ENCODE measurements at regions not wholly inside any gene's neighbourhood (a gene's known extent, or its start where the extent isn't known, plus 50 kb on each side); places are given as distances from the start of the nearest gene placed in this dataset.
"Not testable (repeated sequence)": the region's sequence is repeated elsewhere in the genome, so short reads cannot be mapped to it uniquely, and the experiment has no call there.

DNA sequence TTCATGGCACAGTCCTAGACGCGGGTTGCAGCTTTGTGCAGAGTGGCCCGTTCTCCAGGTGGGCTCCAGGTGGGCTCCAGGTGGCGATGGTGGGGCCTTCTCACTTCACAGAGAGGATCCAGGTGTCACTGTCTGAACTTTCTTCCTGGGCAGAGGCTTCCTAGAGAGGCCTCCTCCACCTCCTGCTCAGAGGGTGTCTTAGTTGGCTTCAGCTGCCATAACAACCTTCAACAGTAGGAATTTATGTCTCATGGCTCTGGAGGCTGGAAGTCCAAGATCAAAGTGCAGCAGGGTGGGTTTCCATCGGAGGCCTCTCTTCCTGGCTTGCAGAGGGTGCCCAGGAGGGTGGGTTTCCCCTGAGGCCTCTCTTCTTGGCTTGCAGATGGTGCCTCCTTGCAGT, 125.1 kb downstream of the GLRX3 start:
- FAIRE-seq, result no peak
- DNase-seq (ENCODE audit: low spot score), result no peak

DNA sequence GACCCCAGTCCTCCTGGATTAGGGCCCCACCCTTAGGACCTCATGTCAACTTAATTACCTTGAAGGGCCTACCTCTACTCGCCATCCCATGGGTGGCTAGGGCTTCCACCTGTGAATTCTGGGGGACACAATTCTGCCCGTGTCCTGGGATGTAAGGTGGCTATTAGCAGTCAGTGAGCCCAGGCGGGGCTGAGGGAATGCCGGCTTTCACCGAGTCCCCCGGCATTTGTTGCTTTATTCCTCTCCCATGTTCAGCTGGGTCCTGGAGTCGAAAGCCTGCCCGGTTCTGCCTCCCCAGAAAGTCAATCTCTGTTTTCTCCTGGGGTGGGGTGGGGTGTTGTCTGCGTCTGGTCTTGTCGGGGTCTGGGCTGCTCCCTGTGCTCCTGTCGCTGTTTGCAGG, 125.6 kb downstream of the GLRX3 start:
- FAIRE-seq (no peak), DNase-seq (ENCODE audit: low spot score) (no peak)

DNA sequence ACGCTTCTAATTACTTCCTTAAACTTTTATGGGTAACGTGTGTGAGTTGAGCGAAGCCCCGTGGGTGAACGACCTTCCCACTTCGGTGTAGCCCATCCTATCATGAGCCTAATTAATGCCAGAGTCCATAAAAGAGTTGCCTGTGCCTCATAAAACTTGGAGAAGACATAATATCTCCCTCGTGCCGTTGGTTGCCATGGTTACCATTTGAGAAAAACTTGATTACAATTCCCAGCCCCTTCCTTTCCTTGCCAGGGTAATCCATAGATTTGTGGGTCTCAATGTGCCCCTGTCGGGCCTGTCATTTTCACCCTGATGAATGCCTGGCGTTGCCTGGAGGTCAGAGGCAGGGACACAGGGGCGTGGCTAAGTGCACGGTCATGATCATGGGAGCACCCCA, 127.1 kb downstream of the GLRX3 start:
- FAIRE-seq, result no peak
- DNase-seq (ENCODE audit: low spot score), result no peak

DNA sequence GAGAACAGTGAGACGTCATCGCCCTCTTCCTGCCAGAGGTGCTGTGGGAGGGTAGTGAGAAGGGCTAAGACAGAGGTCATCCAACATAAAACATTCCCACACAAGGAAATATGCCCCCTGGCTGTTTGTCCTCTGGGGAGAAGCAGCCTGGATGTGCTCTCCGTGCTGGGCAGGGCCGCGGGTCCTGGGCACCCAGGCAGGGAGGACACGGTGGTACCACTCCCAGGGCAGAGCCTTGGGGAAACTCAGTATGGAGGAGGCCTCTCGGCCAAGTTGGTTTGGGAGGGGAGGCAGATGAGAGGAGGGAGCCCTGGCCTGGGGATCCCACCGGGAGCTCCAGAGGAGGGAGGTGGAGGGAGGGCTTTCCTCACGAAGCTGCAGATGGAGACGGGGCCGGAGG, 129.4 kb downstream of the GLRX3 start:
- no peak for FAIRE-seq
- no peak for DNase-seq (ENCODE audit: low spot score)

DNA sequence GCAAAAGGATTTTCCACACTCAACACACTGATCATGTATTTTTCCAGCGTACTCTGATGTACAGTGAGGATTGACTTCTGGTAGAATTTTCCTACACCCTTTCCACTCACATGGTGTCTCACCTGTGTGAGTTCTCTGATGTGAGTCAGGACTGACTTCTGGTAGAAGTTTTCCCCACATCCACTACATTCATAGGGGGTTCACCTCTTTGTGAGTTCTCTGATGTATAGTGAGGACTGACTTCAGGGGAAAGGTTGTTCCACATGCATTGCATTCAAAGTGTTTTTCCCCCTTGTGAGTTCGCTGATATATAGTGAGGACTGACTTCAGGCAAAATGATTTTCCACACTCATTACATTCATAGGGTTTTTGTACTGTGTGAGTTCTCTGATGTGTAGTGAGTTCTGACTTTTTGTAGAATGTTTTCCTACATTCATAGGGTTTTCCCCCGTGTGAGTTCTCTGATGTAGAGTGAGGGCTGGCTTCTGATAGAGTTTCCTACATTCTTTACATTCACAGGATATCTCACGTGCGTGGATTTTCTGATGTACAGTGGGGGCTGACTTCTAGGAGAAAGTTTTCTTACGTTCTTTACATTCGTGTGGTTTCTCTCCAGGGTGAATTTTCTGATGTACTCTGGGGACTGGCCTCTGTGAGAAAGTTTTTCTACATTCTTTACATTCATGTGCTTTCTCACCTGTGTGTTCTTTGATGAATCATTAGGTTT, 146.5 kb downstream of the GLRX3 start:
- FAIRE-seq (no peak), DNase-seq (ENCODE audit: low spot score) (no peak)

DNA sequence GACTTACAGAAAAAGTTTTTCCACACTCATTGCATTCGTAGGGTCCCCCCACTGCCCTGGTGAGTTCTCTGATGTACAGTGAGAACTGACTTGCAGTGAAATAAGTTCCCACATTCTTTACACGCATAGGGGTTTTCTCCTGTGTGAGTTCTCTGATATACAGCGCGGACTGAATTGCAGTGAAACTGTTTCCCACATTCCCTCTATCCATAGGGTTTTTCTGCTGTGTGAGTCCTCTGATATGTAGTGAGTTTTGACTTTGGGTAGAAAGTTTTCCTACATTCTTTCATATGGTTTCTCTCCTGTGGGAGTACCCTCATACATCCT, 147.0 kb downstream of the GLRX3 start:
- FAIRE-seq, result no peak
- no peak for DNase-seq (ENCODE audit: low spot score)

DNA sequence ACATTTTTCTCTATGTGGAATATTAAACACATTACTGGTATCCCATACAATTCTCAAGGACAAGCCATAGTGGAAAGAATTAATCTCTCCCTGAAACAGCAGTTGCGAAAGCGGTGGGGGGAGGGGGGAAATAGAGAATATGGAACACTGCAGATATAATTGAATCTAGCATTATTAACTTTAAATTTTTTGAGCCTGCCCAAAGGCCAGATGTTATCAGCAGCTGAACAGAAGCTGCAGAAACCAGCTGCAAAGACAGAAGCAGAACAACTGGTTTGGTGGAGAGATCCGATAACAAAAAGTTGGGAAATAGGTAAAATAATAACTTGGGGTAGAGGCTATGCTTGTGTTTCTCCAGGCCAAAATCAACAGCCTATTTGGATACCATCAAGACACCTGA, 159.6 kb downstream of the GLRX3 start:
- FAIRE-seq; DNase-seq (ENCODE audit: low spot score): not testable (repeated sequence)

DNA sequence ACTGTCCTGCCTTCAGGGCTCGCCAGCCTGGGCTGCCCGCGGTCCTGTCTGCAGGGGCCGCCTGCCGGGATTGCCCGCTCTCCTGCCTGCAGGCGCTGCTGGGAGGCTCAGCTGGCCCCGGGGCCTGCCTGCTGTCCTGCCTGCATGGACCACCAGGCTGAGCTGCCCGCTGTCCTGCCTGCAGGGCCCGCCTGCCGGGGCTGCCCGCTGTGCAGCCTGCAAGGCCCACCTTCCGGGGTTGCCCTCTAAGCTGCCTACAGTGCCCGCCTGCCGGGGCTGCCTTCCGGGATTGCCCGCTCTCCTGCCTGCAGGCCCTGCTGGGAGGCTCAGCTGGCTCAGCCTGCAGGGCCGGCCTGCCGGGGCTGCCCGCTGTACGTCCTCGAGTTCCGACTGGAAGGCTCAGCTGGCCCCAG, 164.4 kb downstream of the GLRX3 start:
- FAIRE-seq, result no peak
- peak; percentile 39 for DNase-seq (ENCODE audit: low spot score)

DNA sequence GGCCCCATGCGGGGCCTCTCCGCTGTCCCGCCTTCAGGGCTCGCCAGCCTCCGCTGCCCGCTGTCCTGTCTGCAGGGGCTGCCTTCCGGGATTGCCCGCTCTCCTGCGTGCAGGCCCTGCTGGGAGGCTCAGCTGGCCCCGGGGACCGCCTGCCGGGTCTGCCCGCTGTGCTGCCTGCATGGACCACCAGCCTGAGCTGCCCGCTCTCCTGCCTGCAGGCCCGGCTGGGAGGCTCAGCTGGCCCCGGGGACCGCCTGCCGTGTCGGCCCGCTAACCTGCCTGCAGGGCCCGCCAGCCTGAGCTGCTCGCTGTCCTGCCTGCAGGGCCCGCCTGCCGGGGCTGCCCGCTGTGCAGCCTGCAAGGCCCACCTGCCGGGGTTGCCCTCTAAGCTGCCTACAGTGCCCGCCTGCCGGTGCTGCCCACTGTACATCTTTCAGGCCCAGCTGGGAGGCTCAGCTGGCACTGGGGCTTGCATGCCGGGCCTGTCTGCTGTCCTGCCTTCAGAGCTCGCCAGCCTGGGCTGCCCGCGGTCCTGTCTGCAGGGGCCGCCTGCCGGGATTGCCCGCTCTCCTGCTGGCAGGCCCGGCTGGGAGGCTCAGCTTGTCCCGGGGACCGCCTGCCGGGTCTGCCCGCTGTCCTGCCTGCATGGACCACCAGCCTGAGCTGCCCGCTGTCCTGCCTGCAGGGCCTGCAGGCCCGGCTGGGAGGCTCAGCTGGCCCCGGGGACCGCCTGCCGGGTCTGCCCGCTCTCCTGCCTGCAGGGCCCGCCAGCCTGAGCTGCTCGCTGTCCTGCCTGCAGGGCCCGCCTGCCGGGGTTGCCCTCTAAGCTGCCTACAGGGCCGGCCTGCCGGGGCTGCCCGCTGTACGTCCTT, 165.1 kb downstream of the GLRX3 start:
- FAIRE-seq (no peak), DNase-seq (ENCODE audit: low spot score) (peak; percentile 43)

DNA sequence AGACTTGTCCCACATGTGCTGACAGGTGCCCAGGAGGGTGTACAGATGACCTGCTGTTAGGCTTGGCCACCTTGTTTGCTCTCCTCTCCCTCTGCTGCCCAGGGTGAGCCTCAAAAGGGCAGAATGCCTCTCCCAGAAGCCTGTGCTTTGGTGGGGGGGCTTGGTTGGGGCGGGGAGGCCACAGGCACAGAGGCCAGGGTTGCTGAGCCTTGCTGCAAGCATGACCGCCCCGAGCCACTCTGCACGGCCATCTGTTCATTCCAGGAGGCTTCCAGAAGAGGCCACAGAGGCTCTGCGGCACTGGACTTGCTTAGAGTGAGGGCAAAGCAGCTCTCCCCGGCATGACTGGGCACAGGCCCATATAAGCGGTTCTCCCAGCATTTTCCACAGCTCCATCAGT, 190.8 kb downstream of the GLRX3 start:
- DNase-seq (ENCODE audit: low spot score) (no peak), FAIRE-seq (no peak)

DNA sequence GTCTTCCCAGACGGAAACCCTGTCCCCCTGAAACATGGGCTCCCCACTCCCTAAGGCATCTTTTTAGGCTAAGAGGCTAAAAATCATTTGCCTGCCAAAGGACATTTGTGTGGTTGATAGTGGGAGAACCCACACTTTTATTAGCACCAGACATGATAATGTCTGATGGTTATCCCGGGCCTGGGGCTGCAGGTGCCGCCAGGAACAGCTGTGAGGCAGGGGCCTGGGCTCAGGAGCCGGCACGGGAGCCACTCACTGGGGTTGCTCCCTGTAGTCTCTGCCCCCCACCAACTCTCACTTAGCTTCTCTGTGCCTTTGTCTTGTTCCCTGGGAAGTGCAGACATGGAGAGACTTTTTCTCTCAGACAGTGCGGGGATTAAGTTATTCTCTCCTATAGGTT, 193.6 kb downstream of the GLRX3 start:
- FAIRE-seq (no peak), DNase-seq (ENCODE audit: low spot score) (no peak)

DNA sequence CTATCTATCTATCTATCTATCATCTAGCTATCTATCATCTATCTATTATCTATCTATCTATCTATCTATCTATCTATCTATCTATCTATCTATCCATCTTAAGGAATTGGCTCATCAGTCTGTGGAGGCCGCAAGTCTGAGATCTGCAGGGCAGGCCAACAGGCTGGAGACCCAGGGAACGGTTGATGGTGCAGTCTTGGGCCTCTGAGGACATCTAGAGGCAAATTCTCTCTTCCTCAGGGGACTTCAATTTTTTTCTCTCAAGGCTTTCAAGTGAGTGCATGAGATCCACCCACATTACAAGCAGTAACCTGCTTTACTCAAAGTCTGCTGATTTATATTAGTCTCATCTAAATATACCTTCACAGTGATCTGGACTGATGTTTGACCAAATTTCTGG, 197.0 kb downstream of the GLRX3 start:
- FAIRE-seq (no peak), DNase-seq (ENCODE audit: low spot score) (no peak)

DNA sequence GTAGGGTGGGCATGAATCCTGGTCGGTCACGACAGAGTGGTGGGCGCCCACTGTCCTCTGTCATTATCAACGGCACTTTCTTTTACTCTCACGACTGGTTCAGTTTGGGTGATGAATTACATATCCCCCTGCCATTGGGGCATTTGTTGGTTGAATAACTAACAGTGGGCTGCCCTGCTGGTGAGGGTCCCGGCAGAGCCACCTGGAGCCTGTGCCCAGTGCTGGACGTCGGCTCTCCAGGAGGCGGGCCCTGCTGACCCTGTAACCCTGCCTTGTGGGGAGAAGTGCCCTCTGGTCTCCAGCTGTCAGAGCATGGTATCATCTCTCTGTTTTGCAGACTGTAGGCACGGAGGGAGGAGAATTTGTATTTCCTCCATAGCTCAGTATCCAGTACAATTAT, 199.1 kb downstream of the GLRX3 start:
- DNase-seq (ENCODE audit: low spot score), result no peak
- no peak for FAIRE-seq

DNA sequence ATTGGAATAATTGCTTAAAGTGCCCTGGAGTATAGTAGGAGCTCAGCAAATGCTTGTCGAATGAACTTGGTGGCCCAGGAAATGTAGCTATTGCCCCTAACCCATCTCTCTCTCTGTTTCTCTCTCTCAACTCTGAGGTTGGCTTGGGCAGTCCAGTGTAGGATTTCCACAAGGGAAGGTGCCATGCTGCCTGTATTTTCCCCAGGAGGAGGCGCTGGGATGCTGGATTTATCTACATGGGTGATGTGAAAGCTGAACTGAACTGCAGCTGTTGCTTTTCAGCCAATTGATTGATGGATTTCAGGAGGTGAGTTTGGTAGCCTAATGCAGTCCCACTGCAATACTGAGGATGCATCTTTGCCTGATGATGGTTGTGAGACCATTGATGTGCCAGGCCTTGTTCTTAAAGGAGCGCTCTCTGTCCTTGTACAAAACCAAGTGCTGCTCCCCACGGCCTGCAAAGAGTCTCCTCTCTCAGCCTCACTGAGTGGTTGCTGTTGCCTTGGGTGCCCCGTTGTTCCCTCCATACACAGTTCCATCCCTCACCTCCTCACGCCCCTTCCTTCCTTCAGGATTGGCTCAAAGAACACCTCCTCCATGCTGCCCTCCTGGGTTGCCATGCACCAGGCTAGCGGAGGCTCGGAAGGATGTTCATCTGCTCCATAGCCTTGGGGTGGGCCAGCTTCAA, 200.6 kb downstream of the GLRX3 start:
- DNase-seq (ENCODE audit: low spot score) (no peak), FAIRE-seq (no peak)

DNA sequence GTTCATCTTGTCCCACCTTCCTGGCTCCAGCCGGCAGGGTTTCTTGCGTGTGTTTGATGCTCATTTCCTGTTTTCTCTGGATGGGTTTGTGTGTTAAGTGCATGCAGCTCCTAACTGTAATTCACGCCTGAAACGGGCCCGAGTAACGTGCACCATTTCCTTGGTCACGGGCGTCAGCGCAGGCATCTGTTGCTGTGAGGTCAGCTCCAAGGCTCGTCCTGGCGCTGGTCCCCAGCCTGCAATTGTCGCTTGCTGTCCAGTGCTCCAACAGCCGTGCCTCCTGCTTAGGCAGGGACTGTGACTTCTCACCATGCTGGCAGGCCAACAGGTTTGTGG, 201.1 kb downstream of the GLRX3 start:
- FAIRE-seq (no peak), DNase-seq (ENCODE audit: low spot score) (no peak)

DNA sequence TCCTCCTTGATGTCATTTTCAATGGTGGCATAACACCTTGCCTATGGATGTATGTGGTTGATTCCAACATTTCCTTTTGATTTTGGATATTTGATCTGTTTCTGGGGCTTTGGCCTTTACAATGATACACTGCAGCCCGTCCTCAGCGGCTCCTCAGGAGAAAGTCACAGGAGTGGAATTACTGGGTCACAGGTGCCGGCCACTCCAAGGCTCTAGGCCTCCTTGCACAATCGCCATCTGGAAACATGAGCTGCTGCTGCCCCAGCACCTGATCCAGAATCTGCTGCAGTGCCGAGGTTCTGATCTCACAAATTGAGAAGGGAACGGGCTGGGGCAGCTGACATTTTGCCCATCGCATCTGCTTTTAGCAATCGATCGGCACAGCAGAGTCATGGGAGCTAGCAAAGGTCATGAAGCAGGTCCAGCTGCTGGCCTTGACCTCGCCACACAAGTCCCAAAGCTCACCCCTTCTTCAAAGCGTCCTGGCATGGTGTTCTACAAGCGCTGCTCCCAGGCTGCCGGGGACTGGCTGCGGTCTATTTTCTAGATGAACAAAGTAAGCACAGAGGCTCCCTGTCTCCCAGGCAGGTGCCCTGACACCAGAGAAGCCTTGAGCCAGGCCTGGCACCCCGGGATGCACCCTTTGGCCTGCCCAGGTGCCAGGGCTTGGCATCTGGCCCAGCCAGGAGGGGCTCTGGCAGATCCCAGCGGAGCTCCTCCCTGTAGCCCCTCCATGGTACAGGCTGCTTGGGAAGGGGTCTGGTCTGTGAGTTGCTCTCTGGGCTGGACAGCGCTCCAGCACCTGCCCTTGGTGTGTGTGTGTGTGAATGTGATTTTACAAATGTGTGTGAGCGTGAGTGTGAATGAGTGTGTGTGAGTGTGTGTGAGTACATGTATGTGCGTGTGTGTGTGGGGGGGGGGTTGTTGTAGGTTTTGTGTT, 201.8 kb downstream of the GLRX3 start:
- DNase-seq (ENCODE audit: low spot score) (no peak), FAIRE-seq (no peak)

DNA sequence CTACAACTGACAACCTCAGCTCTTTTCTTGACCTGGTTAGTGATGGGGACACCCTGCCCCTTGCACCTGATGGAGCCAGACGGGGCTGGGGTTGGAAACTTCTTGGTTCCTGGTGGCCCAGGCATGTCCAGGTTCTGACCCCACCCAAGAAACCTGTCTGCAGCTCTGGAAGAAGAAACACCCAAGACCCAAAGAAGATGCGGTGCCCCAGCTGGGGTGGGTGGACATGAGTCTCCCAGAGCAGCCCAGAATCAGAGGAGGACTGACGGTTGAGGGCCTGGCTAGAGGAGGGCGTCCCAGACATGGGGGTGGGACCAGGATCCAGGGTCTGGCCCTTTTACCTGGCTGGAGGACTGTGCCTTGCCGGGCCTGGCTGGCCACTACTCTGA, 202.4 kb downstream of the GLRX3 start:
- DNase-seq (ENCODE audit: low spot score), result no peak
- no peak for FAIRE-seq

DNA sequence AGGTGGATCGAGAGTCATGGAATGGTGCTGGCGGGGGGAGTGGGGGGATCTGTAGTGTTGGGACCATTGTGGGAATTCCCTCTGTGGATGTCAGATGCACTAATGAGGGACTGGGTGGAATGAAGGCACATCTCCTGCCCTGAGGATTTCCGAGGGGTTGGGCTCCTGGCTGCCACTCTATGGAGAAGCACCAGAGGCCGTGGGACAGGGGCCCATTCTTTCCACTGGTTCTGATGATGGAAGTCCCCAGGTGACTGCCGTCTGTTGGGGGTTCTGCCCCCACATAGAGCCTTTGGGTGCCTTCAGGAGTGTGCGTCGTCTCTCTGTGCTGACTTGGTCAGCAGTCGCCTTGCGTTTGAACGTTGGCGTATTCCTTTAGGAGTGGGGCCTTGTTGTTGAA, 202.9 kb downstream of the GLRX3 start:
- DNase-seq (ENCODE audit: low spot score) (no peak), FAIRE-seq (no peak)

DNA sequence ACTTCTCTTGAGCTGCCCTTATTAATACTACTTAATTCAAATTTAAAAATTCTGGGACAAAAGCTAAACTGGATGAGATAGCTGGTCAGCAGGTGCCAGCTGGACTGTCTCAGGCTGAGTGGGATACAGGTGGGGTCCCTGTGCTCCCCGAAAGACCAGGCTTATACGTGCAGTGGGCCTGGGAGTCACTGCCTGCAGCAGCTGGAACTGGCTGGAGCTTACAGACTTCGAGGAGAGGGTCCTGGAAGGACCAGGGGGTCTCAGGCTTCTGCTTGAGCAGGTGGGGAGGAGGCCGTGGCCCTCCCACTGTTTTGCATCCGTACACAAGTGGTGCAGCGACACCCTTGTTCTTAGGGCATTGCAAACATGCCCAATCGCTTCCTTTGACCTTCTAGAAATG, 203.7 kb downstream of the GLRX3 start:
- FAIRE-seq (no peak), DNase-seq (ENCODE audit: low spot score) (no peak)

DNA sequence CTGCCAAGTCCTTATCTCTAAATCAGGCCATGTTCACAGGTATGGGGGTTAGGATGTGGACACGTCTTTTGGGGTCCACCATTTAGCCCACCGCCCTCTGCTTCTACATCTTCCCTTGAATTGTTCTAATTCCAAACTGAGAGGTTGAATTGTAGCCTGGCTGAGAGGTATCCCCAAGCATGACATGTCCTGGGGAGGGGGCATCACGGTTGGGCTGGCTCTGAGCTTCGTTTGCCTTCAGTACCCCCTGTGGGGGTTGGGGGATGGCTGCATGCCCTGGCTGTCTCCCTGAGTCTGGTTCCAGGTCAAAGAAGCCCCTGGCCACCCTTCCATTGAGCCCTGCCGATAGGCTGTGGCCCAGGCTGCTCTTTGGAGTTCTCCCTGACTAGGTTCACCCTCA, 204.6 kb downstream of the GLRX3 start:
- no peak for FAIRE-seq

DNA sequence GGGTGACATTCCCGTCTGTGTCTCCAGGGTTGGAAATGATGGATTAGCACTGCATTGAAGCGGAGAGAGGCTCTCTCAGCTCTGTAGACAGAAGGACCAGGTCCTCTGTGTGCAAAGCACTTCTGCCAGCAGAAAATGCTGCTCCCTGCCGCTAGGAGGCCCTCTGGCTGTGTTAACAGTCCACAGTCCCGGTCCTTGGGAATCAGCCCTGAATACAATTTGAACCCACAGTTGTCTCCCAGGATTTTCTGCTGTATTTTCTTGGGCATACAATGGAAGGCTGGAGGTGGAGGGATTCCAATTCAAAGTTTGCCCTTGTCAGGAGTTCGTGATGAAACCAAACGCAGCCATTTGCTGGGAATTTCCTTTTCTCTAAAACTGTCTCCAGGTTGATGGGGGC, 205.2 kb downstream of the GLRX3 start:
- FAIRE-seq, result no peak

More for the DNA sequence above, 204.6 kb downstream of the GLRX3 start:
- DNase-seq (ENCODE audit: low spot score), result no peak

DNA sequence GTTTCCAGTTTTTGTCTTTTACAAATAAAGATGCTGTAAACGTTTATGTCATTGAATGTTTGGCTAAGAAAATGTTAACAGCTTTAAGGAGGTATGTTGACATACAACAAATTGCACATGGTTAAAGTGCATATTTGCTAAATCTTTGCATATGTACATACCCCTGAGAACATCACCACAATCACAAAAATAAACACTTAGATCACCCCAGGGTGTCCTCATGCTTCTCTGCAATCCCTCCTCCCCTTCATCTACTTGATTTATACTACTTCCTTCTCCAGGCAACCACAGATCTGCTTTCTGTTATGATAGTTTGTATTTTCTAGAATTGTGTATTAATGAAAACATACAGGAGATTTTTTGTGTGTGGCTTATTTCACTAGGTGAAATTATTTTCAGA, 209.5 kb downstream of the GLRX3 start:
- DNase-seq (ENCODE audit: low spot score), result no peak

More for the DNA sequence above, 205.2 kb downstream of the GLRX3 start:
- no peak for DNase-seq (ENCODE audit: low spot score)

More for the DNA sequence above, 209.5 kb downstream of the GLRX3 start:
- FAIRE-seq, result no peak
